GM12878 (cell line): ENCODE measurements at regions not wholly inside any gene's neighbourhood (a gene's known extent, or its start where the extent isn't known, plus 50 kb on each side); places are given as distances from the start of the nearest gene placed in this dataset.

Experiments
- ATAC-seq: fragments of 200-7000 bp; cut with Tn5 transposase; 3 replicates; pipeline ENCODE4 v1.9.1; 2020; ENCODE audit warnings: mild to moderate bottlenecking, moderate library complexity
- BruUV-seq: library from RNA; stranded (reverse); fragments of 400-500 nt; replicated peaks from 2 replicates; lab custom pipeline; 2021; lab: Mats Ljungman, UMichigan
- CTCF ChIA-PET: fragments of 300-600 bp; sonication (Branson Sonifier 250); formaldehyde crosslinking; extraction: SDS; loops from one replicate; lab custom pipeline; 2021; ENCODE audit warnings: inconsistent platforms; lab: Yijun Ruan, JAX
- POLR2A ChIA-PET: fragments of 350-600 bp; formaldehyde crosslinking; extraction: SDS; loops from one replicate; lab custom pipeline; 2021; ENCODE audit warnings: inconsistent platforms; lab: Charles Lee
- RAD21 ChIA-PET: fragments of 300-600 bp; sonication (Branson Sonifier 250); formaldehyde crosslinking; loops from one replicate; lab custom pipeline; 2023; ENCODE audit warnings: antibody characterized with exemption; ENCODE audit not compliant: unreplicated experiment; lab: Charles Lee
- SMC1A ChIA-PET: fragments of 300-600 bp; sonication (Branson Sonifier 250); formaldehyde crosslinking; loops from one replicate; lab custom pipeline; 2023; ENCODE audit not compliant: unreplicated experiment, uncharacterized antibody; lab: Charles Lee
- DNase-seq: peaks from one replicate; pipeline ENCODE4 v3.0.0-alpha.2; 2011; ENCODE audit warnings: low read depth, low spot score
- FAIRE-seq: peaks from 3 replicates; lab custom pipeline; 2011; peaks lifted over from hg19 to GRCh38; lab: Jason Lieb, UNC
- H2AFZ ChIP-seq: 2 replicates; pipeline ENCODE4 v1.6.0; 2011; ENCODE audit warnings: low read depth, low read length, control low read depth; ENCODE audit not compliant: control insufficient read depth
- H3K27ac ChIP-seq: 2 replicates; pipeline ENCODE4 v1.5.1; 2011; ENCODE audit warnings: control low read depth; ENCODE audit not compliant: control insufficient read depth, insufficient read depth
- H3K27me3 ChIP-seq, 2 experiments: replicated peaks in 1 of 2; 2 replicates each; pipeline versions ENCODE4 v1.6.0 to v1.6.1; 2011; ENCODE audit warnings: low read length in 1 of 2; ENCODE audit not compliant: control insufficient read depth in 2 of 2, insufficient read depth in 2 of 2
- H3K36me3 ChIP-seq, 2 experiments: 2 replicates each; pipeline ENCODE4 v1.5.1; 2011; ENCODE audit warnings: low read length in 1 of 2; ENCODE audit not compliant: control insufficient read depth in 2 of 2, insufficient read depth in 2 of 2
- H3K4me1 ChIP-seq: 2 replicates; pipeline ENCODE4 v1.6.1; 2011; ENCODE audit warnings: mild to moderate bottlenecking, low read length, moderate library complexity, mixed read lengths; ENCODE audit not compliant: control insufficient read depth, insufficient read depth
- H3K4me2 ChIP-seq: 2 replicates; pipeline ENCODE4 v1.6.0; 2011; ENCODE audit warnings: control low read depth; ENCODE audit not compliant: control insufficient read depth, insufficient read depth
- H3K4me3 ChIP-seq: fragments of 200-600 bp; sonication (generic); 2 replicates; pipeline ENCODE4 v1.5.1; 2016
- H3K79me2 ChIP-seq: 2 replicates; pipeline ENCODE4 v1.6.0; 2011; ENCODE audit warnings: low read length; ENCODE audit not compliant: control insufficient read depth, insufficient read depth
- H3K9ac ChIP-seq: 2 replicates; pipeline ENCODE4 v1.8.0; 2011; ENCODE audit warnings: low read length, control low read depth, mixed read lengths; ENCODE audit not compliant: control insufficient read depth, insufficient read depth
- H3K9me3 ChIP-seq: replicated peaks from 3 replicates; pipeline ENCODE4 v1.5.1; 2011; ENCODE audit warnings: mild to moderate bottlenecking, low read length; ENCODE audit not compliant: control insufficient read depth, insufficient read depth
- H4K20me1 ChIP-seq: 2 replicates; pipeline ENCODE4 v1.6.0; 2011; ENCODE audit not compliant: control insufficient read depth, insufficient read depth
- CBFB ChIP-seq: IDR thresholded peaks from 2 replicates; pipeline ENCODE4 v1.6.1; 2016; ENCODE audit warnings: antibody characterized with exemption, low read depth
- CBX3 ChIP-seq: fragments of 200-600 bp; sonication (generic); IDR thresholded peaks from 2 replicates; pipeline ENCODE4 v1.6.1; 2016; ENCODE audit warnings: low read depth, borderline replicate concordance
- ELK1 ChIP-seq: IDR thresholded peaks from 2 replicates; pipeline ENCODE4 v1.6.1; 2012; ENCODE audit warnings: low read depth, low read length, improper control_type of control experiment
- EZH2 ChIP-seq: IDR thresholded peaks from 2 replicates; pipeline ENCODE4 v1.6.1; 2012; ENCODE audit warnings: low read depth, mild to moderate bottlenecking, control low read depth, inconsistent platforms, low read length, borderline replicate concordance; ENCODE audit not compliant: control insufficient read depth
- FOXM1 ChIP-seq: IDR thresholded peaks from 2 replicates; pipeline ENCODE4 v1.6.1; 2012; ENCODE audit warnings: low read depth, mild to moderate bottlenecking, inconsistent platforms, low read length, moderate library complexity
- MEF2B ChIP-seq: fragments of 450-650 bp; IDR thresholded peaks from 2 replicates; pipeline ENCODE4 v1.6.1; 2018; ENCODE audit warnings: mild to moderate bottlenecking, moderate library complexity; ENCODE audit not compliant: partially characterized antibody, poor library complexity, severe bottlenecking
- NFYB ChIP-seq: IDR thresholded peaks from 2 replicates; pipeline ENCODE4 v1.6.1; 2011; ENCODE audit warnings: low read depth, mild to moderate bottlenecking, low read length, improper control_type of control experiment, moderate library complexity; ENCODE audit not compliant: insufficient read depth
- PAX8 ChIP-seq: fragments of 450-650 bp; IDR thresholded peaks from 2 replicates; pipeline ENCODE4 v1.6.1; 2017; ENCODE audit warnings: mild to moderate bottlenecking, moderate library complexity
- SREBF2 ChIP-seq: IDR thresholded peaks from 2 replicates; pipeline ENCODE4 v1.6.1; 2012; ENCODE audit warnings: mild to moderate bottlenecking, low read length
- TCF12 ChIP-seq: IDR thresholded peaks from 2 replicates; pipeline ENCODE4 v1.6.1; 2011; ENCODE audit warnings: low read depth, mild to moderate bottlenecking, low read length
- TCF7 ChIP-seq: IDR thresholded peaks from 2 replicates; pipeline ENCODE4 v1.6.1; 2014; ENCODE audit warnings: antibody characterized with exemption, borderline replicate concordance
- WRNIP1 ChIP-seq: IDR thresholded peaks from 2 replicates; pipeline ENCODE4 v1.6.1; 2011; ENCODE audit warnings: low read depth, low read length, improper control_type of control experiment, borderline replicate concordance
- ZBED1 ChIP-seq: IDR thresholded peaks from 2 replicates; pipeline ENCODE4 v1.6.1; 2016; ENCODE audit warnings: borderline replicate concordance
- ZNF622 ChIP-seq: fragments of 450-650 bp; IDR thresholded peaks from 2 replicates; pipeline ENCODE4 v1.6.1; 2017; ENCODE audit warnings: mild to moderate bottlenecking, inconsistent platforms
- WGBS: methylation state at CpG from one replicate; pipeline ENCODE4 v1.1.6; 2016; ENCODE audit warnings: low lambda C conversion rate; ENCODE audit not compliant: insufficient replicate concordance, insufficient coverage; ENCODE audit errors: missing lambda C conversion rate; 5-methylcytosine and 5-hydroxymethylcytosine counted together
- in situ Hi-C: fragments of 300-500 bp; cut with MboI; formaldehyde crosslinking; loops from 9 replicates; pipeline ENCODE4 v1.14.3; 2018; ENCODE audit warnings: mixed read lengths
- intact Hi-C: fragments of 100-400 bp; cut with micrococcal nuclease; formaldehyde crosslinking; loops from one replicate; pipeline ENCODE4 v1.14.2; 2022; ENCODE audit not compliant: unreplicated experiment

GRCh38 chr4:187929024-187929423, 66.5 kb upstream of the ZFP42 start:
- BruUV-seq = no TSS peak
- TF ChIP-seq TCF12 = no peak
- no peak for TF ChIP-seq MEF2B
- TF ChIP-seq EZH2 = no peak
- no peak for TF ChIP-seq PAX8
- no peak for TF ChIP-seq ZNF622
- no peak for TF ChIP-seq TCF7
- TF ChIP-seq CBFB = no peak
- no peak for TF ChIP-seq SREBF2
- TF ChIP-seq FOXM1 = no peak
- TF ChIP-seq WRNIP1 = no peak
- TF ChIP-seq CBX3 = no peak
- TF ChIP-seq NFYB = no peak
- TF ChIP-seq ELK1 = no peak
- no peak for TF ChIP-seq ZBED1
- H3K4me1 ChIP-seq = no peaks in the 10 kb centered on the region
- ChIA-PET CTCF (no interaction called here), RAD21 (no interaction called here), POLR2A (no interaction called here), SMC1A (no interaction called here)
- H3K27me3 ChIP-seq = no peaks in the 10 kb centered on the region
- in situ Hi-C loops (no loop called here), intact Hi-C loops (no loop called here)
- no peaks in the 10 kb centered on the region for H3K79me2 ChIP-seq
- ATAC-seq = no peak
- no peak overlapping the region for H3K27ac ChIP-seq
- no peak for FAIRE-seq
- 5% methylated on average over 4 of the region's 7 CpGs for WGBS
- H3K9ac ChIP-seq = no peak overlapping the region
- H2AFZ ChIP-seq = no peak overlapping the region
- no peaks in the 10 kb centered on the region; the same call in 2 of the 3 replicates for H3K9me3 ChIP-seq
- DNase-seq = no peak
- H3K4me3 ChIP-seq = no peak overlapping the region
- no peak overlapping the region for H3K4me2 ChIP-seq
- H3K36me3 ChIP-seq = no peaks in the 10 kb centered on the region
- H4K20me1 ChIP-seq = no peaks in the 10 kb centered on the region
